Neural cell (in vitro differentiated cells): ENCODE measurements at regions not wholly inside any gene's neighbourhood (a gene's known extent, or its start where the extent isn't known, plus 50 kb on each side); places are given as distances from the start of the nearest gene placed in this dataset.

ENCODE experiments used
- CTCF ChIP-seq: fragments of 450-650 bp; IDR thresholded peaks from 2 replicates; pipeline ENCODE4 v1.5.1; 2014; ENCODE audit warnings: antibody characterized with exemption, mild to moderate bottlenecking, moderate library complexity; ENCODE audit not compliant: poor library complexity, severe bottlenecking
- EP300 ChIP-seq: fragments of 450-650 bp; conservative IDR thresholded peaks from 2 replicates; pipeline ENCODE4 v1.6.1; 2014; ENCODE audit warnings: antibody characterized with exemption, mild to moderate bottlenecking, moderate library complexity; ENCODE audit not compliant: poor library complexity, severe bottlenecking
- EZH2 ChIP-seq: fragments of 200-600, 300-800 bp; shearing (Covaris generic), sonication (generic); IDR thresholded peaks from 2 replicates; pipeline ENCODE4 v1.6.1; 2014; ENCODE audit warnings: antibody characterized with exemption, low read length, borderline replicate concordance, mild to moderate bottlenecking; ENCODE audit not compliant: insufficient read depth, poor library complexity, severe bottlenecking
- MXI1 ChIP-seq: fragments of 450-650 bp; conservative IDR thresholded peaks from 2 replicates; pipeline ENCODE4 v1.6.1; 2014; ENCODE audit warnings: antibody characterized with exemption, mild to moderate bottlenecking; ENCODE audit not compliant: poor library complexity, severe bottlenecking
- POLR2AphosphoS5 ChIP-seq: IDR thresholded peaks from 2 replicates; pipeline ENCODE4 v1.6.1; 2012
- RAD21 ChIP-seq: fragments of 450-650 bp; conservative IDR thresholded peaks from 2 replicates; pipeline ENCODE4 v1.6.1; 2014; ENCODE audit warnings: antibody characterized with exemption, mild to moderate bottlenecking, moderate library complexity
- SMC3 ChIP-seq: fragments of 450-650 bp; conservative IDR thresholded peaks from 2 replicates; pipeline ENCODE4 v1.6.1; 2014; ENCODE audit warnings: antibody characterized with exemption, mild to moderate bottlenecking, moderate library complexity; ENCODE audit not compliant: poor library complexity
- TAF1 ChIP-seq: IDR thresholded peaks from 2 replicates; pipeline ENCODE4 v1.6.1; 2012; ENCODE audit warnings: low read depth
- TF ChIP-seq, protein P1 (sequence below): IDR thresholded peaks from 2 replicates; pipeline ENCODE4 v1.6.1; 2012; ENCODE audit warnings: borderline replicate concordance

DNA sequence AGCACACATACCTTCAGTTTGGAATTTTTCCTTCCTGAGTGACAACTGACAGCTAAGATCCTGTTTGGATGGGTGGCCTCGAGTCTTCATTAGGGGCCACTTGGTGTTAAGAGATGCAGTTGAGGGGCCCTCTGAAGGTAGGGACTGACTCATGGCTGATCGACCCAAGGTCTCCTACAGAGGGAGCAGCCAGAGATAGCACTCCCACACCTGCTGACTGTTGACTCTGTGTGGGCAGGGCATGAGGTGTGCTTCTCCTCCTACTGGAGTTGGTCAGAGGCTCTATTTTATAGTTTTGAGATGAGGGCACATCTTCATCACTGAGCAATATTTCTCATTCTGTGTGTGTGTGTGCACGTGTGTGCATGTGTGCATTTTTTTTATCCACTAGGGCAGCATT, 378.8 kb upstream of the PODXL start:
- TF ChIP-seq CTCF (no peak), TAF1 (no peak), POLR2AphosphoS5 (no peak), EZH2 (no peak), EP300 (no peak), MXI1 (no peak), RAD21 (no peak), SMC3 (no peak)
- TF ChIP-seq, protein P1, sequence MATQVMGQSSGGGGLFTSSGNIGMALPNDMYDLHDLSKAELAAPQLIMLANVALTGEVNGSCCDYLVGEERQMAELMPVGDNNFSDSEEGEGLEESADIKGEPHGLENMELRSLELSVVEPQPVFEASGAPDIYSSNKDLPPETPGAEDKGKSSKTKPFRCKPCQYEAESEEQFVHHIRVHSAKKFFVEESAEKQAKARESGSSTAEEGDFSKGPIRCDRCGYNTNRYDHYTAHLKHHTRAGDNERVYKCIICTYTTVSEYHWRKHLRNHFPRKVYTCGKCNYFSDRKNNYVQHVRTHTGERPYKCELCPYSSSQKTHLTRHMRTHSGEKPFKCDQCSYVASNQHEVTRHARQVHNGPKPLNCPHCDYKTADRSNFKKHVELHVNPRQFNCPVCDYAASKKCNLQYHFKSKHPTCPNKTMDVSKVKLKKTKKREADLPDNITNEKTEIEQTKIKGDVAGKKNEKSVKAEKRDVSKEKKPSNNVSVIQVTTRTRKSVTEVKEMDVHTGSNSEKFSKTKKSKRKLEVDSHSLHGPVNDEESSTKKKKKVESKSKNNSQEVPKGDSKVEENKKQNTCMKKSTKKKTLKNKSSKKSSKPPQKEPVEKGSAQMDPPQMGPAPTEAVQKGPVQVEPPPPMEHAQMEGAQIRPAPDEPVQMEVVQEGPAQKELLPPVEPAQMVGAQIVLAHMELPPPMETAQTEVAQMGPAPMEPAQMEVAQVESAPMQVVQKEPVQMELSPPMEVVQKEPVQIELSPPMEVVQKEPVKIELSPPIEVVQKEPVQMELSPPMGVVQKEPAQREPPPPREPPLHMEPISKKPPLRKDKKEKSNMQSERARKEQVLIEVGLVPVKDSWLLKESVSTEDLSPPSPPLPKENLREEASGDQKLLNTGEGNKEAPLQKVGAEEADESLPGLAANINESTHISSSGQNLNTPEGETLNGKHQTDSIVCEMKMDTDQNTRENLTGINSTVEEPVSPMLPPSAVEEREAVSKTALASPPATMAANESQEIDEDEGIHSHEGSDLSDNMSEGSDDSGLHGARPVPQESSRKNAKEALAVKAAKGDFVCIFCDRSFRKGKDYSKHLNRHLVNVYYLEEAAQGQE = no peak
